GM19438 (cell line): ENCODE measurements at regions not wholly inside any gene's neighbourhood (a gene's known extent, or its start where the extent isn't known, plus 50 kb on each side); places are given as distances from the start of the nearest gene placed in this dataset.
A peak's percentile ranks its signal among the peaks of the same experiment; 100 is the strongest.

Source experiments
- ATAC-seq: cut with Tn5 transposase; IDR thresholded peaks from one replicate; pipeline ENCODE4 v1.9.1; 2021; ENCODE audit warnings: low read depth; ENCODE audit not compliant: unreplicated experiment

DNA sequence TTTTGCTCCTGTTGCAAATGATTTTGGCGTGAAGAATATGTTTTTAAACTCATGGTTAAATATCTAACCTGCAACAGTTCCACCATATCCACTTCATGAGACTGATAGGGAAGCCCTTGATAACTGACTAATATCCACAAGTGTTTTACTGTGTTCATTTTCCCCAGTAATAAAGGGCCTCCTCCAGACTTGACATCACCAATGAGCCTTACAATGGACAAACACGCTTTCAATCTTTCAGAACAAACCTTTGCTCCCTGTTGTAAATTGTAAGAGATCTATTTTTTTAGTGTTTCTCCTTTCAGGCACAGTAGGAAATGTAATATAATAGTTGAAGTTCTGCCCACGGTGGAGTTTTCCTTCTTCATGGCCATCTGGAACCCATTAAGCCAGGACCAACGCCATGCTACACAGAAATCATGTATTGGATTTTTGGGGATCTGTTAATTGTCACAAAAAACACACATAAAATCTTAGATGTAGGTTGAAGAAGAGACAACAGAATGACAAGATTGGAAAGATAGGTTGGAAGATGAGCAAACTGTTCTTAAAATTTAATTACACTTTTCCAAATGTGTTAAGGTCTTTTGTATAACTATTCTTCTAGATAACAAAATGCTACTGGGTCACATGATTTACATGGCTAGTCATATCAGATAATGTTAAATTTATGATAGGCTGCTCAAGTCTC lies 1030.1 kb downstream of the FSTL5 start:
- ATAC-seq = no peak

DNA sequence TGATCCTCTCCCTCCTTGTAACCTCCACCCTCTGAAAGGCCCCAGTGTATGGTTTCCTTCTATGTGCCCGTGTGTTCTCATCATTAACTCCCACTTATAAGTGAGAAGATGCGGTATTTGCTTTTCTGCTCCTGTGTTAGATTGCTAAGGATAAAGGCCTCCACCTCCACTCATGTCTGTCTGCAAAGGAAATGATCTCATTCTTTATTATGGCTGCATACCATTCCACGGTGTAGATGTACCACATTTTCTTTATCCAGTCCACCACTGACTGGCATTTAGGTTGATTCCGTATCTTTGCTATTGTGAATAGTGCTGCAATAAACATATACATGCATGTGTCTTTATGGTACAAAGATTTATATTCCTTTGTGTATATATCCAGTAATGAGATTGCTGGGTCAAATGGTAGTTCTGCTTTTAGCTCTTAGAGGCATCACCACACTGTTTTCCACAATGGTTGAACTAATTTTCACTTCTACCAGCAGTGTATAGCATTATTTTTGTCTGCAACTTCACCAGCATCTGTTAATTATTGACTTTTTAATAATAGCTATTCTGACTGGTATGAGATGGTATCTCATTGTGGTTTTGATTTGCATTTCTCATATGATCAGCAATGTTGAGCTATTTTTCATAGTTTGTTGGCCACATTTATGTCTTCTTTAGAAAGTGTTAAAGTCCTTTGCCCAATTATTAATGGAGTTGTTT lies 1030.9 kb downstream of the FSTL5 start:
- ATAC-seq = peak; percentile 92

DNA sequence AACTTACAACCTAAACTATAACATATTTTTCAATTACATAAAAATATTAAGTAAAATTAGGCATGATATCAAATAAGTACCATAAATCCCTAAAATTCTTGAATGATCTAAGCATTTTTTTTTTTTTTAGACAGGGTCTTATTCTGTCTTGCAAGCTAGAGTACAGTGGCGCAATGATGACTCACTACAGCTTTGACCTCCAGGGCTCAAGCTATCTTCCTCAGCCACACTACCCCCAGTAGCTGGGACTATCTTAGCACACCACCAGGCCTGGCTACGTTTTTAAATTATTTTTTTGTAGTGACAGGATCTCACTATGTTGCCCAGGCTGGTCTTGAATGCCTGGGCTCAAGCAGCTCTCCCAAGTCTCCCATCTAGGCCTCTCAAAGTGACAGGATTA lies 1042.3 kb downstream of the FSTL5 start:
- no peak for ATAC-seq

DNA sequence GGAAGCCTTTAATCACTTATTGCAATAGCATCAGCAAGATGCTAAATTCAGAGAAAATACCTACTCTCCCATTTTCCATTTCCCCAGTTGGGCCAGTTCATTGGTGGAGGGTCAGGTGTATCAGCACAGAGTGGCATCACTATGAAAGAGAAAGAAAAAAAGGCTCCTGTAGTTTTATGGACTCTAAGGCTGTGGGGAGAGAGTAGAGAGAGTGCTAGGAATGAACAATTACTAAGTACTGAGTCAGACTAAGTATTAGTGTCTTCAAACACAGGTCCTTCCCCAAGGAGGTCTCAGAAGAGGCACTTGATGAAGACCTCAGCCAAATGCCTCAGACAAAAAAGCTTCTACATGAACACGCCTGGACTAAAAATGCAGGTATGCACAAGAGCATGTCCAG lies 1061.9 kb downstream of the FSTL5 start:
- ATAC-seq = no peak

DNA sequence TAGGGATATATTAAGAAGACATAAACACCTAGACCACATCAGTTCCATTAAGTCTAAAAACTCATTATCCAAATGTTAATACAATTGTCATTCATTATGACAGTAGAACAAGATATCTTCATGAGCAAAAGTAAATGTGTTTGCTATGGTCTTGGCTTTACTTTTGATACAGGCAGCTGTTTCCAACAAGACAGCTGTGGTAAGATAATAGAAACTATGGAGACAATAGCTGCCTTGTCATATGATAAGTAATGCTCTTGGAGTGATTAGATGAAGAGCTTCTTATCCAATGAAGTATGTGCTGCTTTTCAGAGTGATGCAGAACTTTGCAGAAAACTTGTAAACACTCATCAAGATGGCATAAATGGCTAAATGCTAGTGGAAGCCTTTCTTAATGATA lies 1066.0 kb downstream of the FSTL5 start:
- ATAC-seq = no peak

DNA sequence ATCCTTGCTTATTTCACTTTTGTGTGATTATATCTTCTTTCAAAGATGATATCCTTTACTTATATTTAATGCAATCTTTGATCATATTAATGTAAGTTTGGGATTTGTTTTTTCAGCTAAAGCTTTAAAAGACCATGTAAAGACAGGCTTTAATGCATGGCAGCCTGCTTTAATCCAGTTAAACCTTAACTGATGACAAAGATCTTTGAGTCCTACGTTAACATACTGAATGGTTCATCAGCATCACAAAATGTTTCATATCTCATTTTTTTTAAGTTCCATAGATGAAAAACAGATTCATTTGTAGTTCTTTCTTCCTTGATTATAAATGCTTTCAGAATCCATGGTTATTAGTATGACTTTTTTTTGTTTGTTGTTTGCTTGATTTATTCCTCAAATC lies 1102.8 kb downstream of the FSTL5 start:
- ATAC-seq = no peak
